ENCODE measurements at regions not wholly inside any gene's neighbourhood (a gene's known extent, or its start where the extent isn't known, plus 50 kb on each side); places are given as distances from the start of the nearest gene placed in this dataset.
A peak's percentile ranks its signal among the peaks of the same experiment; 100 is the strongest.

DNA sequence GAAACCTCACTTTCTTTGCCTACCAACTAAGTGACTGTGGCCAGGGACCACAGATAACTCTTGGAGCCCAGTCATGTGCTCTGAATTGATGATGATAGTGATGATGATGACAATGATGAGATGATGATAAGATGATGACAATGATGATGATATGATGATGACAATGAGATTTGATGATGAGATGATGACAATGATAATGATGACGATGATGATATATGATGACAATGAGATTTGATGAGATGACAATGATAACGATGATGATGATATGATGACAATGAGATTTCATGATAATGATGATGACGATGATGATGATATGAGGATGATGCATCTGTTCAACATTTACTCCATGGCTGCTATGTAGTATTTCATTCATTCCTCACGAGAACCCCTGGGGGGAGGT lies 213.0 kb downstream of the ERCC6L2 start:
- DNase-seq (ENCODE audit: extremely low read depth in 1 of 4, low spot score in 3 of 4) = no peak
- intact Hi-C loops (cut with micrococcal nuclease) = no loop called here
- Histone ChIP-seq H4K20me1 (replicated peaks; ENCODE audit: control insufficient read depth, insufficient read depth, low read length) (no peaks in the 10 kb centered on the region), H3K9ac (ENCODE audit: insufficient read depth in 1 of 2, low read depth in 2 of 2, low read length in 2 of 2) (no peak overlapping the region), H3K9me3 (replicated peaks; ENCODE audit: control insufficient read depth, insufficient read depth, low read depth, low read length) (no peaks in the 10 kb centered on the region), H3K79me2 (ENCODE audit: control insufficient read depth, insufficient read depth, low read length) (no peaks in the 10 kb centered on the region), H3K4me3 (no peak overlapping the region), H3K9me1 (ENCODE audit: control insufficient read depth, insufficient read depth, low read length) (no peaks in the 10 kb centered on the region), H3K27ac (ENCODE audit: extremely low read depth, low read depth, low read length) (no peak overlapping the region), H3K4me2 (ENCODE audit: insufficient read depth, low read length) (no peak overlapping the region), H3K27me3 (ENCODE audit: control insufficient read depth in 2 of 2, insufficient read depth in 2 of 2, low read length in 2 of 2) (peaks cover 25 to 38% of the 10 kb centered on the region in 2 experiments), H3K36me3 (ENCODE audit: control insufficient read depth, insufficient read depth, low read length) (no peaks in the 10 kb centered on the region), H3K4me1 (replicated peaks in 1 of 2; ENCODE audit: control insufficient read depth in 2 of 2, insufficient read depth in 2 of 2, low read length in 2 of 2) (no peaks in the 10 kb centered on the region), H2AFZ (ENCODE audit: low read depth, low read length) (no peak overlapping the region)
- POLR2A ChIA-PET = no interaction called here
- 0% methylated on average over 4 of the region's 4 CpGs for WGBS (ENCODE audit: insufficient coverage, low coverage, missing lambda C conversion rate)
- no TSS peak for BruUV-seq (replicated peaks)
- in situ Hi-C loops (cut with MboI) = no loop called here
- FAIRE-seq = no peak
- no peak for ATAC-seq
- CTCF ChIA-PET (ENCODE audit: low intra/inter-chr PET ratio) = no interaction called here
- TF ChIP-seq ZNF316 (IDR thresholded peaks at IDR 0.05) (peak; percentile 83), MAFG (tag; conservative IDR thresholded peaks at IDR 0.05) (peak; percentile 50), ATF1 (CRISPR knock-in tag; IDR thresholded peaks at IDR 0.05) (no peak), ATF1 (tag; IDR thresholded peaks at IDR 0.05) (peak; percentile 61; the same call in 1 of the 2 replicates), RNF2 (IDR thresholded peaks at IDR 0.05) (no peak), BRD4 (IDR thresholded peaks at IDR 0.05) (no peak), PRDM10 (IDR thresholded peaks at IDR 0.05; ENCODE audit: partially characterized antibody) (no peak)
- TF ChIP-seq, protein P1, sequence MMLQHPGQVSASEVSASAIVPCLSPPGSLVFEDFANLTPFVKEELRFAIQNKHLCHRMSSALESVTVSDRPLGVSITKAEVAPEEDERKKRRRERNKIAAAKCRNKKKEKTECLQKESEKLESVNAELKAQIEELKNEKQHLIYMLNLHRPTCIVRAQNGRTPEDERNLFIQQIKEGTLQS (IDR thresholded peaks at IDR 0.05) = peak; percentile 49; the same call in 1 of the 2 replicates
- TF ChIP-seq, protein P1 (CRISPR knock-in tag; conservative IDR thresholded peaks at IDR 0.05) = no peak
- TF ChIP-seq, protein P2, sequence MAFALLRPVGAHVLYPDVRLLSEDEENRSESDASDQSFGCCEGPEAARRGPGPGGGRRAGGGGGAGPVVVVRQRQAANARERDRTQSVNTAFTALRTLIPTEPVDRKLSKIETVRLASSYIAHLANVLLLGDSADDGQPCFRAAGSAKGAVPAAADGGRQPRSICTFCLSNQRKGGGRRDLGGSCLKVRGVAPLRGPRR (CRISPR knock-in tag; IDR thresholded peaks at IDR 0.05) = no peak
- TF ChIP-seq, protein P3, sequence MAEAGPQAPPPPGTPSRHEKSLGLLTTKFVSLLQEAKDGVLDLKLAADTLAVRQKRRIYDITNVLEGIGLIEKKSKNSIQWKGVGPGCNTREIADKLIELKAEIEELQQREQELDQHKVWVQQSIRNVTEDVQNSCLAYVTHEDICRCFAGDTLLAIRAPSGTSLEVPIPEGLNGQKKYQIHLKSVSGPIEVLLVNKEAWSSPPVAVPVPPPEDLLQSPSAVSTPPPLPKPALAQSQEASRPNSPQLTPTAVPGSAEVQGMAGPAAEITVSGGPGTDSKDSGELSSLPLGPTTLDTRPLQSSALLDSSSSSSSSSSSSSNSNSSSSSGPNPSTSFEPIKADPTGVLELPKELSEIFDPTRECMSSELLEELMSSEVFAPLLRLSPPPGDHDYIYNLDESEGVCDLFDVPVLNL (CRISPR knock-in tag; IDR thresholded peaks at IDR 0.05; ENCODE audit: low read depth) = no peak
